Ammon's horn (tissue), 1 donor: ENCODE measurements at regions not wholly inside any gene's neighbourhood (a gene's known extent, or its start where the extent isn't known, plus 50 kb on each side); places are given as distances from the start of the nearest gene placed in this dataset.
"Not testable (repeated sequence)": the region's sequence is repeated elsewhere in the genome, so short reads cannot be mapped to it uniquely, and the experiment has no call there.

ENCODE experiments used
- DNase-seq: peaks from one replicate; pipeline ENCODE4 v3.0.0-alpha.2; 2016; ENCODE audit warnings: low spot score

DNA sequence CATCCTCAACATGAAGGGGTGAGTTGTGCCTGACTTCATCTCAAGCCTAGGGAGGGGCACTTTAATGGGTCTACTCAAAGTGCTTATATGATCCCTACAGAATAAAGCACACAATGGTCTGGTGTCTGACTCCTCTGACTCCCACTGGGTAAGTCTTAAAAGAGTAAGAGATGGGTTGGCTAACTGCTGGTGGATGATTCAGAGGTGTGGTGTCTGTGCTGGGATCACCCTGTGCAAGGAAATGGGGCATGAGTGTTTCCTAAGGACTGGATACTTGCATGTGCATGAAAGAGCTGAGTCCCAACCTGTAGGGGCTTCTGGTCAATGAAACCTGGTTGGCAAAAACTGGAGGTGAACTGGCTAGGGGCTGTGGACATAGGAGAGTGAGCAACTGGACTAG lies 158.8 kb downstream of the IL20RB start:
- DNase-seq, result no peak

DNA sequence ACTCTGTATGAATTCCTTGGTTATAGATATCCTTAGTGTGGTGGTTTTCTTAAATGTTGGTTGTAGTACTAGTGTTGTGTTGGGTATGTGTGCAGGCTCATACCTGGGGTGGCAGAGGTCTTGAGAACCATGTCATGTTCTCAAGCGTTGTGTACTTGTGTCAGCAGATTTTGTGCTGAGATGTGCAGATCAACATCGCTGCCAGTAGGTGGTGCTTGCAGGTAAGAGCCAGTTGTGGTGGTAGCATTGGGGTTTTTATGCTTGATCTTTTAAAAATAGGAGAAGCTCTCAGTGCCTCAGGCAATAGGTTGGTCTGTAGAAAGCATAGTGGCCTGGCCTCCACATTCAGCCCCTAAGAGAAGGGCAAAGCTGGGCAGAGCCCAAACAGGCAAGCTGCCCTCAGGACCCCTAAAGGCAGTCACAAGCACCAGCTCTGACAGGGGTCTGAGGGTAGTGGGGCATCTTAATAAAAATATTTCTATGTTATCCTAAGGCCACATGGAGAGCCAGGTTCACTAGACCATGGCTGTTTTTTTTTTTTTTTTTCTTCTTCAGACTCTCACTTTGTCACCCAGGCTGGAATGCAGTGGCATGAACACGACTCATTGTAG lies 164.0 kb downstream of the IL20RB start:
- peak; percentile 57 for DNase-seq

DNA sequence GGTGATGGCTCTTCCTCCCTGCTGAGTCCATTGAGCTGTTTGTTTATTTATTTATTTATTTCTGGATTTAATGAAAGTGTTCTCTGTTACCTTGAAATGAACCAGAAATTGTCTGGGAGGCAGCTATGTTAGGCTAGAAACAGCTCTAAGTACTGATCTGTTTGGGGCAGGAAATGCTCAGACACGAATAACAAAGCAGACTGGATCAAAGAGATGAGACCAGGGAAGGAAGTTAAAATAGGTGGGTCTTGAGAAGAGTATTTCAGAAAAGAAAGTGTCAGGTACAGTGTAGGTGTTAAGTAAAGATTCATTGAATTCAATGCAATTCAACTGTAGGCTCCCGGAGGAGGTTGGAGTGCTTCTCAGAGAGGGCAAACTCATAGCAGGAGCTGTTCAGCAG lies 173.3 kb downstream of the IL20RB start:
- DNase-seq, result no peak

DNA sequence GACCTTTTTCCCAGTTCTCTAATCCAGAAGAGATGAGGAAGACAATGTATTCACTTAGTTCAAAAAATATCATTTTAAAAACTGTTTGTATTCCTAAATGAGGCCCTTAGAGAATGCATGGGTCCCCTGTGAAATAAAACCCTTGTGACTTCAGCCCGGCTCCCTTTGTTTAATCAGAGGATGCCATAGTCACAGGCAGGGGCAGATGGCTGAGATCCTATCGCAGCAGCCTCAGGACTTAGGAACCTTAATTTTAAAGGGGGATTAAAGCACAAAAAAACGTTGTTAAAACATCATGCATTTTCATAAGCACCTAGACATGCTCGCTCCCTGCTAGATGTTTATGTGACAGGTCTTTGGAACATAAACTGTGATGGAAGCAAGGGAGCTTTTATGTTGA lies 176.6 kb downstream of the IL20RB start:
- DNase-seq, result no peak

DNA sequence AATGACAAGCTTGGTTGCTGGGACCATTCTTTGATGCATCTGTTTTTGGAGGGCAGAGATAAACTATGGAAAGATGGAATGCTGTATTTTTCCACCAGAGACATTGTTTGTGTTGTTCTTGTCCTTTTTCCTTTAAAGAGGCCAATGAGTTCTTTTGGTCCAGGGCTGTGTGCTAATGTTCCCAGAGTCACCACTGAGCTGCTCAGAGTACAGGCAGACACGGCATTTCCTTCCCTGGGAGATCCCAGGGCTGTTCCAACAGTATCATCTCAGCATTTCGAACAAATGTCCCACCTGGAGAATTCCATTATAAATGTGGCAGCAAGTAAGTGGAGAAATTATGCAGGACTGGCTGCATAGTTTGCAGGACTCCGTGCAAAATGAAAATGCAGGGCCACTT lies 190.6 kb downstream of the IL20RB start:
- DNase-seq, result no peak

DNA sequence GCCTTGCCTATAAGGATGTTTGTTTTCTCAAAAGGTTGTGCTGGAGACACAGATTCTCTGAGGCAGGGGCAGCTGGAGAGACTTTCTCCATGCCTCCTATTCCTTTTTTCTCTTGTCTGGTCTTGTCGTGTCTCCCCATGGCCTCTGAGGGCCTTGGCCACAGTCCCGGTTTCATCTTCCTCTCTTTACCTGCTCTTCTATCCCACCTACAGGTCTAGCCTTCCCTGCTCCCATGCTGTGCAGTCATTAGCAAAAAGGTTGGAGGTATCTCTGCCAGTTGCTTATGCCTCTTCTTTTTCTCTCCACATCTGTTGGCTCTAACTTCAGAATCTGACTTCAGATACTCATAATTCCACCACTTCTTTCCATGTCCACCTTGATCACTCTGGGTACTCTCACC lies 191.1 kb downstream of the IL20RB start:
- DNase-seq, result no peak

DNA sequence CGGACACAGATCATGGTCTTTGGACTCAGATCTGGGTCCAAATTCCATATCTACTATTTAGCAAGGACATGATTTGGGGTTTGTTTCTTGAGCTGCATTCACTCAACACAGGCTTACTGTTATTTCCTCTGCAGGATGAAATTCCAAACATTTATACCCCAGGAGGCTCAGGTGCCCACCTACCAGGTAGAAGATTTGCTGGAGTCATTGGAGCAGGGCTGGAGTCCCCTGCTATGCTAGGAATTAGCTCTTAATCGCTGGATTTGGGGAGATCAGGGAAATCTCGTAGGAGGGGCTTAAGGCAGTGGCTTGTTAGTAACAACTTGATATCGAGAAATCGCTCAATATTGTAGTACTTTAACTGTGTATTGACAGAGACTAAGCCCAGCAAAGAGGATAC lies 193.0 kb downstream of the IL20RB start:
- DNase-seq, result no peak

DNA sequence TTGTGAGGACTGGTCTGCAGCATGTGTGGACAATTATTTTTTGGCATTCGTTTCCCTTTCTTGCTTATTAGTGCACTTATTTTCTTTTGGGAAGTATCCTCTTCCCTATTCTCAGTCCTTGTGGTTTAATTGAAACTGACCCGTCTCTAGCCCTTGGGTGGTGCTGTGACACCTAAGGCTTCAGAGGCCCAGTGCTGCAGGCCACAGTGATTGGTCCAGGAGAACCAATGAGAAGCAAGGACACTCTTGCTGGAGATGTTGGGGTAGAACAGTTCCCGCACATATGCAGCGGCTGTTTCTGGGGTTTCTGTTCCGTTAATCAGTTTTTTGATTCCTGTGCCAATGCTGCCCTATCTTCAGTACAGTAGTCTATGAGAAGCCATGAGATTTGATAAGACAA lies 195.3 kb downstream of the IL20RB start:
- DNase-seq, result not testable (repeated sequence)

DNA sequence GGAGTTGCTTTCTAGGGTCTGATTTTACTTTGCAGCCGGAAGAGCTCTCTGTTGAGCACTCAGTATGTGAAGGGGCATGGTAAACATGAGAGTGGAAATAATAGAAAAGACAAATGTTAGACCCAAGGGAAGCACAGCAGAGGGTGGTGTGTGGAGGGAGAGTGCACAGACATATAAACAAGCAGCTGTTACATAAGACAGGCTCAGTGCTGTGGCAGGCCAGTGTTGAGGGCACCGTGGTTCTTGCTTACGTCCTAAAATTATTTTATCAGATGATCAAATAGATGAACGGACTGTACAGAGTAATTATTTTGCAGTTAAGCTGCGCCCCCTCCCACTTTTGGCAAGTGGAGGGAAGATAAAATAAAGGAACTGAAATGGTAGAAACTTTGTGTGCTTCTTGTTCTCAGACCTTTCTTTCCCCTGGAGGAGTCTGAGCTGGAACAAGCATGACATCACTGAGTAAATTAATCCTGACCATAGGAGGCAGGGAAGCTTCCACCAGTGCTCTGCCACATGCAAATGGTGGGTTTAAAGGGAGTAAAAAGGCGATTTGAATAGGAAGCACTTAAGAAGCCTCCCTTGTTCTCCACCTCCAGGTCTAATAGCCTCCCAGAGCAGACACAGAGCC lies 205.6 kb downstream of the IL20RB start:
- no peak for DNase-seq

DNA sequence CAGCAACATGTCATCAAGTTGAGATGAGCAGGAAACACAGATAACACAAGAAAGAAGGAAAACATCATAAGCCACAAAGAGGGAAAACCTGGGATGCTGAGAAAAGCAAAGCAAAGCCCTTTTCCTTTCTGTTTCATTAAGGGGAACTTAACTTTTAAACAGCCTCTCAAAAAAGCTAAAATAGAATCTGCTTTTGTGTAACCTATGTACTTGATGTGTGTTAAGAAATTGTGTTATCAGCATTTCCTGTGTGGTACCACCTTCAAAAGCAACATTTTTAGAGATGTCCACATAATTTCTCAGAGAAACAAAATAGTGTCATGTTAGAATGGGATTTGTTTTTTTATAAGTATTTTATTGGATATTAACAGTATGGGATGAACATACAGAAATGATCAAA lies 206.2 kb downstream of the IL20RB start:
- no peak for DNase-seq

DNA sequence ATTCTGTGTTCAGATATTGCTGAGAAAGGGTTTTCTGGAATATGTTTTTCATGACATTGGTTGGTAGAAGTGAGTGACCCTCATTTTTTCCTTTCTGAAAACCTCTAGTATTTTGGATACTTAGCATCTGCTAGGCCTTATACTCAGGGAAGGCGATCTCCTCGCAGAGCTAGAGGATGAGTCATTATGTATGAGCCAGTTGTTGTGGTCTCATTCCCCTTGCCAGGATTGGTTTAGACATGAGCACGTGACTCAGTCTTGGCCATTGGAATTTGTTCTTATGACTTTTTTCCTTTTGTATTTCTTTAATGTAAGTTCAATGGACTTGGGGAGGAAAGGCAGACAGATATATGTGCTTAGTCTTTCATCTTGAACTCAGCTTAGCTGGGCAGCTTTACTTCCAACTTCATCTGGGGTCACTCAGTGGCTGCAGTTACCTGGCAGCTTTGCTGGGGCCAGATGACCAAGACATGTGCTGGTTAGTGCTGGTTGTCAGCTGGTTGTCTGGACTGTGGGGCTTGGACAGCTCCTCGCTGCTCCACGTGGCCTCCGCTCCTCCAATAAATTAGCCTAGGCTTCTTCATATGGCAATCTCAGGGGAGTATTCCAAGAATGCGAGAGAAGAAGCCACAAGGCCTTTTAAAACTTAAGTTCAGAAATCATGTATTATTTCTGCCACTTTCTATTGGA lies 207.5 kb downstream of the IL20RB start:
- DNase-seq, result no peak

DNA sequence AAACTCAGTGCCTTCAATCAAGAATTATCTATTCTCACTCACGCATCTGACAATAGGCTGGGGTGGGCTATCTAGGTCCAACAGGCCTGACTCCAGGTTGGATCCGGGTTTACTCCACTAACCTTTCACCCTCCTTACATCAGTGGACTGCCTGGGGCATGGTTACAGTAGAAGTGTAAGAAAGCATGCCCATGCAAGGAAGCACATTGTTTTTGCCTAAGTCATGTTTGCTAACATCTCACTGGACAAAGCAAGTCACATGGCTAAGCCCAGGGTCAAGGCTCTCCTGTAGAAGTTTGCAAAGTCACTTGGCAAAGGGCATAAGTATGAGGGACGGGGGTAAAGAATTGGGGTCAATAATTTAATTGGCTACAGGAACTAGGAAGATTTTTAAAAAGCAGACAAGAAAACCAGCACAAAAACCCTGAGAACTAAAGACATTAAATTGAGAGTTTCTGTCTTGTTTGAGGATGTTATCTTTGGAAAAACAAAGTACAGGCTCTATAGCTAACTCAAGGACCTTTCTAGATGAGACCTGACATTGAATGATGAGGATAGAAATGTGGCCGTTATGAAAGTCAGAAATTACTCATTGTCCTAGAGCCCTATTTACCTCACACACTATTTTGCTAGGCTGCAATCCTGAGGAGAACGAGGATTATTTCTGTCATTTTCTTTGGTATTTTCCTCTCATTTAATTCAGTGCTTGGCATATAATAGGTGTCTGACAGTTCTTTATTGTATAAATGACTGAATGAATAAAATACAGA lies 214.2 kb downstream of the IL20RB start:
- DNase-seq, result no peak

DNA sequence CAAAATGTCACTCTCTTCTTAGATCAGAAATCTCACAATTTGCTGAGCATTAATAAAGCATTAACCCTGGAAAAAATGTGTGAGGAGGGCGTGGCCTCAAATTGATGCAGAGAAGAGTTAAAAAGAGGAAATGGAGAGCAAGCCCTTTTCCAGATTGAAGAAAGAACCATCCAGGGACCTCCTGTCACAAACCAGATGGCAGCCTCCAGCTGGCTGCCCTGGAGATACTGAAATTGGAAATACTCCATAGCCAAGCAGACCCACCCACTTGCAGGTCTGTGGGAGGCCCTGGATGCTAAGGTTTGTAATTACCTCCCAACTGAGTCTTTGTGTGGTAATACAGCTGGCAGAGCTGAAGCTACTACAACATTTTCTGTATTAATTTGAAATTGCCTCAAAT lies 214.9 kb downstream of the IL20RB start:
- peak; percentile 44 for DNase-seq

DNA sequence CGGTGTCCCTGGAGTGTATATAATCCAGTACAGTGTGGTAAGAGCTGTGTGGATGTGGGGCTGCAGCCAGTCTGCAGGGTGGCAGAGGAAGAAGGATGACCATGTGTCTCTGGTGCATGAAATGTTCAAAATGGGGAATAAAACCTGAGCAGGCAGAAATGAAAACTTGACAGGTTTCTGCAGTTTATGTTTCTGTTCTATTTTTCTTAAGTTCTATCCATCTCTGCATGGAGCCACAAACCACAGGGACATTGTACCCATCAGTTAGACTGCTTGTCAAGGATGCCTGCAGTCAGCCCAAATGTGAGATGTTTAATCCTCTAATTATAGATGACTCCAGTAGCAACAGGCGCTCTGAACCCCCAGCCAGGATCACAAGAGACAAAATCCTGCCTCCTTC lies 216.7 kb downstream of the IL20RB start:
- no peak for DNase-seq

DNA sequence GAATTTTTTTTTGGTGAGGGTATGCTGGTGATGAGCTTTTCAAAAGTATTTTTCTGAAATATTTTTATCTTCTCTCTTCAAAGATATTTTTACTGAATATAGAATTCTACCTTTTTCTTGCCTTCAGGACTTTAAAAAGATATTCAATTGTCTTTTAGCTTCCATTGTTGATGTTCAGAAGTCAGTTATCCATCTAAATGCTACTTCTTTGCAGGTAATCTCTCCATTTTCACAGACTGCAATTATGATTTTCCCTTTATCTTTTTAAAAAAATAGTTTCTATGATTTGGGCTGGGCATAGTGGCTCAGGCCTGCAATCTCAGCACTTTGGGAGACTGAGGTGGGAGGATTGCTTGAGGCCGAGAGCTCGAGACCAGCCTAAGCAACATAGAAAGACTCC lies 222.4 kb downstream of the IL20RB start:
- no peak for DNase-seq

DNA sequence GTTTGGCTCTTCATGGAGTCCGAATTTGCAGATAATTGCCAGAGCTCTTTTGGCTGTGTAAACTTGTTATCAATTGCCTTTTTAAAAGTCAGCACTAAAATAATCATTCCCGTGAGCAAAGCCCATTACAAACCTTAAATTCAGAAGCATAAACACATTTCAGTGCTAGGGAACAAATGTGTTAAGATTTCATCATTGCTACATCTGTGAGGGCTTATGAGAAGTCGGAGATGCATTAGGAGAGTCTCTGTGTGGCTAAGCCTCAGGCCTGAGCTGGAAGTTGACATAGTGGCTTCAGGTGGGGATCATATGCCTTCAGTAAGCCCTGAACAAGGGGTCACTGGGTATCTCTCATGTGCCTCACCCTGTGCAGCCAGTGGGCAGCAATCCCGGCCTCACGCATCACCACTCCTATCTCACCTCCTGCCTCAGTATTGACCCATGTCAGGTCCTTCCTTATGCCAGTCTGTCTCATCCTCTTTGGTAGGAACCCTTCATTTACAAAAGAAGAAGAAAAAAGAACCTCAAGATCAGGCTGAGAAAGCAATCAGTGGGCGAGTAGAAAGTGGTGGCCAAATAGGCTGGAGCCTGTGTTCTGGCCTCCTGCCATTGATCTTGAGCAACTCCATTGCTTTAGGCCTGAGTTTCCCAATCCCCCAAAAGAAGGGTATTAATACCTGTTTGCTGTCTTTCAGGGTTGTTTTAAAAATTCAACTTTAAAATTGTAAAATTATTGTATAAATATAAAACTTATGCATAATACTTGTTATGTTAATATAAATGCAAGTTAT lies 233.5 kb downstream of the IL20RB start:
- no peak for DNase-seq

DNA sequence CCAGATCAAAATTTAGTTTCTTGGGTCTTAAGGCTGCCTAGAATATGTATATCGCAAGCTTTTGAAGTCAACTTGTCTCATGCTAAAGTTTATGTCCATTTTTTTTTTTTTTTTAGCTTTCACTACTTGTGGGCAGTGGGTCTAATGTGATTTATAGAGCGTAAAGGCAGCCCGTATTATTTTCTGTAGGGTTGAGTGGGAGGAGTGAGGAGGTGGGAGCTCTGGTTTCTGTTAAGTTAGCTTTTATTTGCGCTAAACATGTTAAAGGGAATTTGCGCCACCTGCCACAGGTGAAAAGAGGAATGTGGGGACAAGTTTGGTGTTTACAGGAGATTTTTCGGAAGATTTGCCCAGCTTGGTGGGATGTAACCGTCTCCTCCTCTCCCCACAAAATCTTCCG lies 234.2 kb downstream of the IL20RB start:
- no peak for DNase-seq

DNA sequence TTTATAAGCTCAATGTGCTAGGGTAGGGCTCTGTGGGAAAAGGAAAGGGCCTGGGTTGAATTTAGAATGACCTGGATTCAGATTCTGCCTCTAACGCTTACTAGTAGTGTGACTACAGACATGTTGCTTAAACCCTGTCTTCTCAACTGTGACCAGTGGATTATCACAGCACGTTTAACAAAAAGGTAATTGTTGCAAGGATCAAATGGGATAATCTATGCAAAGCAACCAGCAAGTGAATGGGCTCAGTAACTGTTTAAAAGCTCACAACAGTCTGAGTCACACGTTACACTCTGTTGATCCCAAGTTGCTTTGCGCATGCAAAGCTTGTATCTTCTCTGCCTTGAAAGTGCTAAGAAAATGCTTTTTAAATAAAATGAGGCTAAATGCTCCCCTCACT lies 236.5 kb downstream of the IL20RB start:
- DNase-seq, result no peak

DNA sequence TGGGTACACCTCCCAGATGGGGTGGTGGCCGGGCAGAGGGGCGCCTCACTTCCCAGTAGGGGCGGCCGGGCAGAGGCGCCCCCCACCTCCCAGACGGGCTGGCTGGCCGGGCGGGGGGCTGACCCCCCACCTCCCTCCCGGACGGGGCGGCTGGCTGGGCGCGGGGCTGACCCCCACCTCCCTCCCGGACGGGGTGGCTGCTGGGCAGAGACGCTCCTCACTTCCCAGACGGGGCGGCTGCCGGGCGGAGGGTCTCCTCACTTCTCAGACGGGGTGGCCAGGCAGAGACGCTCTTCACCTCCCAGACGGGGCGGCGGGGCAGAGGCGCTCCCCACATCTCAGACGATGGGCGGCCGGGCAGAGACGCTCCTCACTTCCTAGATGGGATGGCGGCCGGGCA lies 240.6 kb downstream of the IL20RB start:
- DNase-seq, result not testable (repeated sequence)

DNA sequence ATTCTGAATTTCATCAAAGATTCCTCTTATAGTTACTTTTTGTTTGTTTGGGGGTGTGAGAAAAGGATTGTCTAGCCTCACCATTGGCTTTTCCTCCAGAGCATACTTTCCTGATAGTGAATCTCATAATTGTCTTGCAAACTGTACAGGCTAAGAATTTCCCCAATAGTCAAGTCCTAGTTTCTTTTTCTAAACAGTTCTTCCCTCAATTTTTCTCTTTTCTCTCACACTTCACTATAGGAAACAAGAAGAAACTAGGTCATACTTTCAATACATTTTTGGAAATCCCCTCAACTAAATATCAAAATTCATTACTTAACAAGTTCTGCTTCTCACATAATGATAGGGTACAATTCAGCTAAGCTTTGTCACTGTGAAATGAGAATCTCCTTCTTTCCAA lies 241.9 kb downstream of the IL20RB start:
- DNase-seq, result no peak

DNA sequence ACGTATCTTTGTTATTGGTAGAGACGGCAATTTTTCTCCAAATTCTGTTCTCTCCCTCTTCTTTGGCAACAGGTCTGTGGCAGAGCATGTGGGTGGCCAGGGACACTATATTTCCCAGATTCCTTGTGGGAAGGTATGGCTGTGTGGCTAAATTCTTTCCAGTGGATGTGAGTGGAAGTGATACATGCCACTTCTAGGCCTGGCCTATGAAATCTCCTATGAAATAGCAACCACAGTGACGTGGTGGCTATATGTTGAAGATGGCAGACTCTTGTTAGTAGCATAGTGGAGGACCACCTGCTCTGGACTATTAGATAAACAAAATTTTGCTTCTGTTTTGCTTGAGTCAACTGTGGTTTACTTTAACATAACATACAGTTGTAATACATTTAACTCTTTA lies 243.3 kb downstream of the IL20RB start:
- DNase-seq, result no peak

DNA sequence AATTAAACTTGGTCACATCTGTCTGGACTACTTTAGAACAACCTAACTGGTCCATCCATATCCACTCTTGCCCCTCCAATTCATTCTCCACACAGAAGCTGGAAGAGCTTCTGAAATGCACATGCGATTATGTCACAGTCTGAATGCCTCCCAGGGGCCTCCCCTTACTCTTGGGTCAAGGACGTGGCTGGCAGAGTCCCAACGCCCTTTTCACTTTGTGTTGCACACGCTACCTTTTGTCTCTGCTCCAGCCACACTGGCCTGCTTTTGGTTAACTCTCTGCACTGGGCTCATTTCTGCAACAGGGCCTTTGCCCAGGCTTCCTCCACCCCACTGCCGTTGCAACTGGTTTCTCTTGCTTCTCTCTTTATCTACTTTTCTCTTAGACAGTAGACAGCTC lies 245.2 kb downstream of the IL20RB start:
- no peak for DNase-seq
